Astrocyte of the spinal cord (primary cell): ENCODE measurements at regions not wholly inside any gene's neighbourhood (a gene's known extent, or its start where the extent isn't known, plus 50 kb on each side); places are given as distances from the start of the nearest gene placed in this dataset.

Experiments used
- DNase-seq: peaks from one replicate; pipeline ENCODE4 v3.0.0; 2011; ENCODE audit warnings: low read depth, low spot score
- H3K4me3 ChIP-seq: 2 replicates; pipeline ENCODE4 v1.5.1; 2011; ENCODE audit warnings: low read depth, mild to moderate bottlenecking, low read length, moderate library complexity
- in situ Hi-C: cut with HindIII; loops from 2 replicates; pipeline ENCODE4 v1.10.0; 2017; ENCODE audit warnings: low sequenced_read_pairs
- TF ChIP-seq, protein P1 (sequence below): IDR thresholded peaks from 2 replicates; pipeline ENCODE4 v1.5.1; 2012; ENCODE audit warnings: low read depth, mild to moderate bottlenecking, low read length, inconsistent platforms

DNA sequence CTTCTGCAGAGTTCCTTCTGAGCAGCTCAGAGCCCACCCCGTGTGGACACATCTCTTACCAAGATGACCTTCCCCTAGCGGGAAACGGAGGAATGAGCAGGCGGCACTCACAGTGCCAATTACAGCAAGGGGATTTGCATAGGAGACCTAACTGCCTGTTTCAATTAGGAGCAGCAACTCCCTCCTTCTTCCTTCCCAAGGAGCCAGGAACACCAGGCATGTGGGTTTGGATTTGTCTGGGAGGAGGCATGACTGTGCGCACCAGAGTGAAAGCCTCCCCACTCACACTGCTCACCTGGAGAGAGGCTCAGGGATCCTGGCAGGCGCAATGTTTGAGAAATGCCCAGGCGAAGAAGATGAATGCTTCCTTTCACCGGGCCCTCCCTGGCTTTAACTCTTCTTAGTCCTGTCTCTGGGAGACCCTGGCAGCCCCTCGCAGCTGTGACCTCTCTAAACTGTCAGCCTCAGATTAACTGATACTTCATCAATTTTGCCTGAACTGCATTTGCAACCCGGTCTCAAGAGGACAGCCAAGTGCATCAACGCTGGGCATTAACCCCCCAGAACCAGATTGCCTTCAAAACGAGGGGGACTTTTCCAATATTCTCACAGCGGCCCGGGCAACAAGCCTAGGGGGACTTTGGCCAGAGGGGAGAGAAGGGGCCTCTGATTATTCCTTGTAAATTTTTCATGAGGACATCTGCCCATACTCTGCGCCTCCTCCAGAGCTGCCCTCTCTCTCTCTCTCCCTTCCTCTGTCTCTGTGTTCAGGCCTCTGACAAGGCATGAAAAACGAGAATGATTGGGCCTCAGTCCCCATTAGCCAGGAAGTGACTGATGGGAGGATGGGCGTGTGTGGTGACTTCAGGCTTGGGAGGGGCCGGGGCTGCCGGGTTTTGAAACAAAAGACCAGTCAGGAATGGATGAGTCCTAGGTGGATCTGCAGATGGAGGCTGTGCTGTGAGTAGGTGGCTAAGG is 93.8 kb downstream of the CMPK2 start:
- in situ Hi-C loops, result no loop called here
- TF ChIP-seq, protein P1, sequence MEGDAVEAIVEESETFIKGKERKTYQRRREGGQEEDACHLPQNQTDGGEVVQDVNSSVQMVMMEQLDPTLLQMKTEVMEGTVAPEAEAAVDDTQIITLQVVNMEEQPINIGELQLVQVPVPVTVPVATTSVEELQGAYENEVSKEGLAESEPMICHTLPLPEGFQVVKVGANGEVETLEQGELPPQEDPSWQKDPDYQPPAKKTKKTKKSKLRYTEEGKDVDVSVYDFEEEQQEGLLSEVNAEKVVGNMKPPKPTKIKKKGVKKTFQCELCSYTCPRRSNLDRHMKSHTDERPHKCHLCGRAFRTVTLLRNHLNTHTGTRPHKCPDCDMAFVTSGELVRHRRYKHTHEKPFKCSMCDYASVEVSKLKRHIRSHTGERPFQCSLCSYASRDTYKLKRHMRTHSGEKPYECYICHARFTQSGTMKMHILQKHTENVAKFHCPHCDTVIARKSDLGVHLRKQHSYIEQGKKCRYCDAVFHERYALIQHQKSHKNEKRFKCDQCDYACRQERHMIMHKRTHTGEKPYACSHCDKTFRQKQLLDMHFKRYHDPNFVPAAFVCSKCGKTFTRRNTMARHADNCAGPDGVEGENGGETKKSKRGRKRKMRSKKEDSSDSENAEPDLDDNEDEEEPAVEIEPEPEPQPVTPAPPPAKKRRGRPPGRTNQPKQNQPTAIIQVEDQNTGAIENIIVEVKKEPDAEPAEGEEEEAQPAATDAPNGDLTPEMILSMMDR, result peak; percentile 16
- H3K4me3 ChIP-seq, result no peak overlapping the region
- peak; percentile 5 for DNase-seq

DNA sequence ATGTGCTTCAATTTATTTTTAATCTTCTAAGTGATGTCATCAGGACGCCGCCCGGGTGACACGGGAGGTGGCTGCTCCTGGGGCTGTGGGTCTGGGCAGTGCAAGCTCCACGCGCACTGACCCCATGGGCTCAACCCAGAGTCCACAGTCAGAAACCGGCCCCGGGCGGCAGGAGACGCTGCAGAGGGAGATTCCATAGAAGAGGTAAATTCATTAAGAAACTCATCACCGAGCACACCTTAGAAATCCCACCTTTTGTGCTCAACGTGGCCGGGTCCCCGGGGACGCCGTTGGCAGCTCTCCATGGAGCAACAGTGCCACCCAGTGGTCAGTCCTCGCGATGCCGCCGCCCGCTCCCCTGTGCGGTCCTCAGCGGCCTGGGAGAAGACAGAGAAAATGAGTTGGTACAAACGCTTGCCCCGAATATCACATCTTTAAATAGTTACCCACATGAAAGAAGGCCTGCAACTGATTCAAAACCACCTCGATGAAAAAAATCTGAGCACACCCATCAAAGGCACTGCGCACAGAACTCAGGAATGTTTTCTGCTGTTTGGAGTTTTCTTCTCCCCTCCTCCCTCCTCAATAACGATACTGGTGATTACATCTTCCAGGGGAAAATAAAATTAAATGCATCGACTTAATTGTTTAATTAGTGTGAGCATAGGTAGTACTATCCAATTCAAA is 92.6 kb downstream of the CMPK2 start:
- DNase-seq, result peak; percentile 27
- TF ChIP-seq, protein P1, result peak; percentile 93
- in situ Hi-C loops, result no loop called here
- peak overlapping the region; percentile 28 for H3K4me3 ChIP-seq

DNA sequence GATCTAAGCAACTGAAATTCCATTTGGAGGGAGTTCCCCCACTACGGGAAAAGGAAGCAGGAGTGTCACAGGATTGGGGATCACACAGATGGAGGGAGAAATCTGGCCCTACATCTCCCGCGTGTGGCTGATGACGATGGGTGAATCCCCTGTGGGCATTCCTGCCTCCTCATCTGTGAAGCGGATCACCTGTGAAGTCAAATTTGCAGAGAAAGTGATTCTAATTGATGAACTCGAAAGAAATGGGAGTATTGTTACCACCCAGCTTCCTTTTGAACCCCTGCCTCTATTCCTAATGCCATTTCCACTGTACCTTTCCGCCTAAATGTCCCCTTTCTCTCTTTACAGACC is 92.0 kb downstream of the CMPK2 start:
- in situ Hi-C loops, result no loop called here
- H3K4me3 ChIP-seq, result no peak overlapping the region
- DNase-seq, result no peak
- TF ChIP-seq, protein P1, result no peak

DNA sequence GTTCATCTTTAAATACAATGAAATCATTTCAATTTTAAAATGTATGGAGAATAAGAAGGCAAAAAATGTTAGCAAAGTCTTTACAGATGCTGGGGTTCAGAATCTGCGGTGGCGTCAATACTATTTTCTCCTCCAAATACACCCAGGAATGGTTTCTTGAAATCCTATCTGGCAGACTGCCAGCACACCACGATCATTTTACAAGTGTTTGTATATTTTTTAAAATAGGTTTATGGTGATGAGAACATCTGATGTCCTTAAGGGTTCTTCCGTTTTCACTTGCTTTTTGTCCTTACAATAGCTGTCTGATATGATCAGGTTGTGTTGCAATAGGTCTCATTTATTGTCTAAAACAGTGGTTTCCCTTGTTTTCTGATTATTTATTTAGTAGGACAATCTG is 89.6 kb downstream of the CMPK2 start:
- no peak overlapping the region for H3K4me3 ChIP-seq
- TF ChIP-seq, protein P1, result no peak
- in situ Hi-C loops, result no loop called here
- no peak for DNase-seq

DNA sequence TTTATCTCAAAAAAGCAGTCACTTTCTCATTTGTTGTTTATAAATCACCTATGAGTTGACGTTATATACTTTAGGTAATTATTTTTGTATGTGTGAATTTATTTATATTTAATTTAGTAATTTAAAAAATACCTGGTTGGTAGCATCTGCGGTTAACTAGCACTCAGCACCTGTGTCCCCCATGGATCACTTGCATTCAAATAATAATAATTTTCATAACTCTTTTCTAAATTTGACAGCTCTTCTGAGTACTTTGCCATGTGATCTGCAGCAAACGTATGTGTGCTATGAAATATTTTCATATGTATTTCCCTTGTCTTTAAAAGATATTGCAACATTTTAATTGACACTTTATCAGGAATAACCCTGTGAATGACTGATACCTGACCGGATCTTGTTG is 88.1 kb downstream of the CMPK2 start:
- H3K4me3 ChIP-seq, result no peak overlapping the region
- TF ChIP-seq, protein P1, result no peak
- in situ Hi-C loops, result no loop called here
- DNase-seq, result no peak

DNA sequence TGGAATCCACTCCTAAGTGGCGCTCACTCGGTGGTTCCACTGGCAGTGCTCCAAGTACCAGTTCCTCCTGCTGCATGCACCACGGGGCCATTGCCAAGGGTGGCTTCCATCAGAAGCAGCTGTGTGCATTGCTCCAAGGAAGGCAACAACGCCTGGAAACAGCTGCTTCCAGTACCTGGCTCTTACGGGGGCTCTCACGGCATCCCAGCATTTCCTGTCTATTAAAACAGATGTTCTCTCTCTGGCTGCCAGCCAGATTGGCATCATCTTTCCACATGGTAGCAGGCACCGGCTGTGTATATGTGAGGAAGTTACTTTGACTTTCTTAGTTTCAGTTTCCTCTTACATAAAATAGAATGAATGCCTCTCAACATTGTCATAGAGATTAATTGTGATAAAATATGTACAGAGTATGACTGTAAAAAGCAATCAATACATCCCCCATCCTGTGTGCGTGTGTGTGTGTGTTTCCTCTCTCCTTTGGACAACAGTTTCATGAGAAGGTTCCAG is 84.9 kb downstream of the CMPK2 start:
- in situ Hi-C loops, result no loop called here
- TF ChIP-seq, protein P1, result no peak
- DNase-seq, result peak; percentile 12
- no peak overlapping the region for H3K4me3 ChIP-seq
